SK-N-SH (cell line): ENCODE measurements at regions not wholly inside any gene's neighbourhood (a gene's known extent, or its start where the extent isn't known, plus 50 kb on each side); places are given as distances from the start of the nearest gene placed in this dataset.

Experiments used
- CTCF ChIA-PET: fragments of 300-600, 350-600 bp; formaldehyde crosslinking; extraction: SDS; loops from one replicate; lab custom pipeline; 2021; lab: Yijun Ruan, JAX
- POLR2A ChIA-PET: fragments of 350-600 bp; sonication (Branson Sonifier 250); formaldehyde crosslinking; extraction: SDS; loops from one replicate; lab custom pipeline; 2020; ENCODE audit warnings: antibody characterized with exemption, inconsistent platforms; lab: Yijun Ruan, JAX
- DNase-seq: peaks from one replicate; pipeline ENCODE4 v3.0.0; 2012
- H2AFZ ChIP-seq: fragments of 200-600 bp; sonication (generic); 2 replicates; pipeline ENCODE4 v1.8.1; 2016; ENCODE audit warnings: antibody characterized with exemption, mild to moderate bottlenecking, low read depth
- H3F3A ChIP-seq: fragments of 200-600 bp; sonication (generic); replicated peaks from 2 replicates; pipeline ENCODE3; 2016; ENCODE audit warnings: antibody characterized with exemption, mild to moderate bottlenecking; ENCODE audit not compliant: insufficient read depth
- H3K27ac ChIP-seq, 2 experiments: fragments of 200-500 bp in 1 of 2; fragments of 200-600 bp in 1 of 2; sonication (Bioruptor generic) in 1 of 2; sonication (generic), shearing (Covaris generic) in 1 of 2; 2 replicates each; pipeline versions ENCODE4 v1.5.1 to v1.6.1; 2014 to 2016; ENCODE audit warnings: low read depth in 2 of 2, inconsistent platforms in 1 of 2, low read length in 1 of 2, mild to moderate bottlenecking in 1 of 2, mixed read lengths in 1 of 2
- H3K27me3 ChIP-seq: fragments of 200-600 bp; sonication (generic), shearing (Covaris generic); 2 replicates; pipeline ENCODE4 v1.6.1; 2016; ENCODE audit warnings: mixed run types; ENCODE audit not compliant: insufficient read depth
- H3K36me3 ChIP-seq, 2 experiments: fragments of 200-500 bp in 1 of 2; fragments of 200-600 bp in 1 of 2; sonication (Bioruptor generic) in 1 of 2; sonication (generic) in 1 of 2; replicated peaks in 1 of 2; 2 replicates each; pipeline versions ENCODE3 to v1.5.1; 2014 to 2016; ENCODE audit warnings: low read length in 1 of 2, mild to moderate bottlenecking in 1 of 2; ENCODE audit not compliant: insufficient read depth in 2 of 2, control insufficient read depth in 1 of 2
- H3K4me1 ChIP-seq, 2 experiments: fragments of 200-500 bp in 1 of 2; fragments of 200-600 bp in 1 of 2; sonication (Bioruptor generic) in 1 of 2; sonication (generic), shearing (Covaris generic) in 1 of 2; 2 replicates each; pipeline versions ENCODE4 v1.5.1 to v1.6.1; 2014 to 2016; ENCODE audit warnings: low read depth in 1 of 2, low read length in 1 of 2, mixed run types in 1 of 2; ENCODE audit not compliant: insufficient read depth in 2 of 2, control insufficient read depth in 1 of 2
- H3K4me2 ChIP-seq: fragments of 200-600 bp; sonication (generic), shearing (Covaris generic); 2 replicates; pipeline ENCODE4 v1.6.1; 2017; ENCODE audit warnings: mixed run types
- H3K4me3 ChIP-seq, 2 experiments: fragments of 200-500 bp in 1 of 2; fragments of 200-600 bp in 1 of 2; sonication (Bioruptor generic) in 1 of 2; sonication (generic), shearing (Covaris generic) in 1 of 2; 2 replicates each; pipeline versions ENCODE4 v1.5.1 to v1.8.1; 2014 to 2016; ENCODE audit warnings: low read depth in 2 of 2, inconsistent platforms in 1 of 2, low read length in 1 of 2, mild to moderate bottlenecking in 1 of 2, mixed read lengths in 1 of 2, moderate library complexity in 1 of 2
- H3K79me2 ChIP-seq: fragments of 200-600 bp; sonication (generic); 2 replicates; pipeline ENCODE4 v1.8.1; 2017; ENCODE audit warnings: mild to moderate bottlenecking; ENCODE audit not compliant: insufficient read depth
- H3K9ac ChIP-seq: fragments of 200-600 bp; sonication (generic); 2 replicates; pipeline ENCODE4 v1.6.1; 2017; ENCODE audit warnings: mixed run types
- H3K9me2 ChIP-seq: fragments of 200-600 bp; sonication (generic); 2 replicates; pipeline ENCODE4 v1.6.1; 2017; ENCODE audit warnings: mixed run types
- H3K9me3 ChIP-seq: fragments of 200-600 bp; sonication (generic); 2 replicates; pipeline ENCODE4 v1.6.1; 2017; ENCODE audit warnings: mixed run types, mild to moderate bottlenecking, moderate library complexity
- H4K20me1 ChIP-seq: fragments of 200-600 bp; sonication (generic); 2 replicates; pipeline ENCODE4 v1.6.1; 2017; ENCODE audit warnings: mild to moderate bottlenecking, mixed run types; ENCODE audit not compliant: insufficient read depth
- CHD2 ChIP-seq: fragments of 150-350 bp; IDR thresholded peaks from 2 replicates; pipeline ENCODE4 v1.6.1; 2018; ENCODE audit warnings: low read length; ENCODE audit not compliant: partially characterized antibody
- EZH2phosphoT487 ChIP-seq: fragments of 200-600 bp; sonication (generic); IDR thresholded peaks from 2 replicates; pipeline ENCODE4 v1.6.1; 2017; ENCODE audit warnings: low read depth, mixed run types, mild to moderate bottlenecking, antibody characterized with exemption, moderate library complexity, borderline replicate concordance
- FOXM1 ChIP-seq: IDR thresholded peaks from 2 replicates; pipeline ENCODE4 v1.4.0; 2012; ENCODE audit warnings: low read depth, mild to moderate bottlenecking
- GABPA ChIP-seq: IDR thresholded peaks from 2 replicates; pipeline ENCODE4 v1.4.0; 2012; ENCODE audit warnings: low read depth, mild to moderate bottlenecking
- IRF3 ChIP-seq: fragments of 150-350 bp; IDR thresholded peaks from 2 replicates; pipeline ENCODE4 v1.6.1; 2016; ENCODE audit warnings: mild to moderate bottlenecking, low read depth, low read length
- MAX ChIP-seq: IDR thresholded peaks from 2 replicates; pipeline ENCODE4 v1.4.0; 2012; ENCODE audit warnings: low read depth
- MEF2A ChIP-seq: IDR thresholded peaks from 2 replicates; pipeline ENCODE4 v1.4.0; 2012; ENCODE audit warnings: low read depth, borderline replicate concordance
- NFIC ChIP-seq: IDR thresholded peaks from 2 replicates; pipeline ENCODE4 v1.4.0; 2012; ENCODE audit warnings: borderline replicate concordance
- NRF1 ChIP-seq: IDR thresholded peaks from 2 replicates; pipeline ENCODE4 v1.6.1; 2012; ENCODE audit warnings: low read depth, mild to moderate bottlenecking, low read length
- PBX3 ChIP-seq: IDR thresholded peaks from 2 replicates; pipeline ENCODE4; 2012
- RCOR1 ChIP-seq: fragments of 150-350 bp; IDR thresholded peaks from 2 replicates; pipeline ENCODE4 v1.6.1; 2017; ENCODE audit warnings: antibody characterized with exemption, low read length
- RFX5 ChIP-seq: IDR thresholded peaks from 2 replicates; pipeline ENCODE4 v1.6.1; 2012; ENCODE audit warnings: mild to moderate bottlenecking, improper control_type of control experiment, low read length
- TCF12 ChIP-seq: IDR thresholded peaks from 2 replicates; pipeline ENCODE4 v1.4.0; 2012
- TEAD4 ChIP-seq: IDR thresholded peaks from 2 replicates; pipeline ENCODE4 v1.4.0; 2012; ENCODE audit warnings: mild to moderate bottlenecking, borderline replicate concordance; ENCODE audit not compliant: insufficient read depth
- USF2 ChIP-seq: fragments of 150-350 bp; IDR thresholded peaks from 2 replicates; pipeline ENCODE4 v1.6.1; 2017; ENCODE audit warnings: antibody characterized with exemption, low read length, low read depth, borderline replicate concordance
- ZBTB33 ChIP-seq: IDR thresholded peaks from 2 replicates; pipeline ENCODE4 v1.4.0; 2012; ENCODE audit warnings: low read depth, borderline replicate concordance
- WGBS: methylation state at CpG from one replicate; pipeline ENCODE4 v1.1.6; 2017; ENCODE audit warnings: low lambda C conversion rate; 5-methylcytosine and 5-hydroxymethylcytosine counted together

GRCh38 chrX:866441-866990 is 235.9 kb downstream of the SHOX start:
- no peaks in the 10 kb centered on the region for H3K79me2 ChIP-seq
- no peak overlapping the region for H3K9ac ChIP-seq
- no peaks in the 10 kb centered on the region for H3K9me2 ChIP-seq
- H4K20me1 ChIP-seq = no peaks in the 10 kb centered on the region
- no peak overlapping the region for H3K4me2 ChIP-seq
- no peaks in the 10 kb centered on the region for H3K36me3 ChIP-seq
- DNase-seq = no peak
- no peak overlapping the region for H3K4me3 ChIP-seq
- POLR2A ChIA-PET = no interaction called here
- TF ChIP-seq IRF3 = no peak
- no peak for TF ChIP-seq RFX5
- no peak for TF ChIP-seq NRF1
- TF ChIP-seq USF2 = no peak
- no peak overlapping the region for H2AFZ ChIP-seq
- WGBS = 15% methylated on average over 18 of the region's 18 CpGs
- no peak overlapping the region for H3K27ac ChIP-seq
- H3F3A ChIP-seq = no peaks in the 10 kb centered on the region
- H3K4me1 ChIP-seq = no peaks in the 10 kb centered on the region
- CTCF ChIA-PET = no interaction called here
- no peaks in the 10 kb centered on the region for H3K27me3 ChIP-seq
- H3K9me3 ChIP-seq = no peaks in the 10 kb centered on the region

- no peak for TF ChIP-seq NFIC
Measured at GRCh38 chrX:865422-865821, 234.8 kb downstream of the SHOX start.

GRCh38 chrX:861921-862320 is 231.3 kb downstream of the SHOX start:
- Histone ChIP-seq H3K27ac (no peak overlapping the region), H3K4me3 (no peak overlapping the region), H3K9me3 (no peaks in the 10 kb centered on the region), H2AFZ (no peak overlapping the region), H3K9me2 (no peaks in the 10 kb centered on the region), H3K9ac (no peak overlapping the region), H3K27me3 (no peaks in the 10 kb centered on the region), H3K4me1 (no peaks in the 10 kb centered on the region), H3K4me2 (no peak overlapping the region), H4K20me1 (no peaks in the 10 kb centered on the region), H3K79me2 (no peaks in the 10 kb centered on the region), H3K36me3 (no peaks in the 10 kb centered on the region), H3F3A (no peaks in the 10 kb centered on the region)
- no peak for DNase-seq
- ChIA-PET CTCF (no interaction called here), POLR2A (no interaction called here)
- WGBS = 11% methylated on average over 7 of the region's 9 CpGs
- no peak for TF ChIP-seq TEAD4
- no peak for TF ChIP-seq TCF12
- TF ChIP-seq MAX = no peak
- TF ChIP-seq EZH2phosphoT487 = no peak
- TF ChIP-seq MEF2A = no peak
- TF ChIP-seq PBX3 = no peak
- no peak for TF ChIP-seq CHD2
- no peak for TF ChIP-seq GABPA
- no peak for TF ChIP-seq FOXM1
- no peak for TF ChIP-seq ZBTB33
- TF ChIP-seq NRF1 = no peak
- no peak for TF ChIP-seq RCOR1
- TF ChIP-seq USF2 = no peak

More at GRCh38 chrX:865422-865821, 234.8 kb downstream of the SHOX start:
- Histone ChIP-seq H3F3A (no peaks in the 10 kb centered on the region), H3K4me2 (no peak overlapping the region), H3K27me3 (no peaks in the 10 kb centered on the region), H3K36me3 (no peaks in the 10 kb centered on the region), H3K4me1 (no peaks in the 10 kb centered on the region), H3K9ac (no peak overlapping the region), H3K27ac (no peak overlapping the region), H3K9me2 (no peaks in the 10 kb centered on the region), H3K79me2 (no peaks in the 10 kb centered on the region), H4K20me1 (no peaks in the 10 kb centered on the region), H2AFZ (no peak overlapping the region), H3K9me3 (no peaks in the 10 kb centered on the region), H3K4me3 (no peak overlapping the region)
- 45% methylated on average over 3 of the region's 3 CpGs for WGBS
- CTCF ChIA-PET = no interaction called here
- no peak for DNase-seq
- POLR2A ChIA-PET = no interaction called here
